ENCODE measurements at regions not wholly inside any gene's neighbourhood (a gene's known extent, or its start where the extent isn't known, plus 50 kb on each side); places are given as distances from the start of the nearest gene placed in this dataset.

DNA sequence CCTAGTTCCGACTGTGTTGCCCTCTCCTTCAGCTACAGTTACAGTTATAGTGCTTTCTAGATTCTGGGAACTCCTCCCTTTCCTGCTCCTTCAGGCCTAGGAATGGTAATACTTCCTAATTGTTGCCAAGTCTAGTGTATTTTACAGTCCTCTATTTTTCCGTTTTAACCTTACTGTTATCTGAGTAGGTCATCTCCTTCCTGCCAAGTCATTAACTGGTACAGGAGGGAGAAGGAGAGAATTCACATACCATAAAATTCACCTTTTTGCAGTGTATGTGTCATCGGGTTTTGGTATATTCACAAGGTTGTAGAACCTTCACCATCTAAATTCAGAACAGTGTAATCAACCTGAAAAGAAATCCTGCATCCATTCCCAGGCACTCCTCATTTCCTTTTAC is 335.4 kb upstream of the MEF2C start:
- 0 out of 2 replicates have a peak, but pooled peaks cover 4% of the 10 kb centered on the region for H3K9me3 ChIP-seq (ENCODE audit: insufficient read depth, low read depth, low read length)

DNA sequence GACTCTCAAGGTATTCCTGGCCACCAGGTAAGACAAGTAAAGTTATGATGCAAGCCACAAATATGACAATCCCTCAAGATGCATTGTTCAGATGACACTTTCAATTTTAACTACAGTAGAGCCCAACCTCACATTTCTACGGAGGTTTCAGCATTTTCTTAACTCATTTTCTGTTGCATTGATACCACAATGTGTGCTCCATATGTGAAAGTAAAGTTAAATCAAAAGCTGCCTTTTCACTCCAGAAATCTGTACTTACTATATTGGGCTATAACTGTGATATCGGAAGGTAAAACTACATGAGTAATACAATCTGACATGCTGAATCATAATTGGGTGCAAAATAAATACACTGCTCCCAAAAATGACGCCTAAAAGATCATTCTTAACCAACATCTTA is 333.6 kb upstream of the MEF2C start:
- no peak overlapping the region for H3K9ac ChIP-seq (ENCODE audit: low read depth, low read length)
- H3K36me3 ChIP-seq (ENCODE audit: insufficient read depth, low read depth, low read length): no peaks in the 10 kb centered on the region
- H3K9me3 ChIP-seq (ENCODE audit: insufficient read depth, low read depth, low read length): 0 out of 2 replicates have a peak, but pooled peaks cover 4% of the 10 kb centered on the region
- no peak overlapping the region for H3K27ac ChIP-seq (ENCODE audit: low read length)
- no peaks in the 10 kb centered on the region for H3K27me3 ChIP-seq (ENCODE audit: insufficient read depth, low read length)
- no peak overlapping the region for H3K4me3 ChIP-seq (ENCODE audit: low read length)
- no peaks in the 10 kb centered on the region for H3K4me1 ChIP-seq (ENCODE audit: insufficient read depth, low read length)

More for the DNA sequence above, 335.4 kb upstream of the MEF2C start:
- H3K4me1 ChIP-seq (ENCODE audit: insufficient read depth, low read length): no peaks in the 10 kb centered on the region
- no peak overlapping the region for H3K9ac ChIP-seq (ENCODE audit: low read depth, low read length)
- H3K4me3 ChIP-seq (ENCODE audit: low read length): no peak overlapping the region
- H3K27ac ChIP-seq (ENCODE audit: low read length): no peak overlapping the region
- H3K36me3 ChIP-seq (ENCODE audit: insufficient read depth, low read depth, low read length): no peaks in the 10 kb centered on the region
- no peaks in the 10 kb centered on the region for H3K27me3 ChIP-seq (ENCODE audit: insufficient read depth, low read length)

DNA sequence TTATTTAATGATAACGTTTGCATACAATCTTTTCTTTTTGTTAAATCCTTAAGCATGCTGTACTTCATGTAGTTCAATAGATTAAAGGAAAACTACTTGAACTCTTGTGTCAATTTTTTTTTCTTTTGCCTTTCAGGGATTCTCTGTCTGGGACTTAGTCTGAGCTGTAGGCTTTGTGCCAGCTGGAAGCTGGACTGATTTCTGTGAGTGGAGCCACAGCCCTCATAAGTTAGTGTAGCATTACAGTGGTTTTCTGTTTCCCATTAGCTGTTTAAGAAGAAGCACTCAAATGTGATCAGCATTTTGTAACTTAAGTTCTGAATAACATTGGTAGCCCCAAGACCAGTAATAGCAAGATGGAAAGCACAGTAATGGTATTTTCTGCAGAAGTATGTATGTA is 330.6 kb upstream of the MEF2C start:
- no peak overlapping the region for H3K9ac ChIP-seq (ENCODE audit: low read depth, low read length)
- H3K4me3 ChIP-seq (ENCODE audit: low read length): no peak overlapping the region
- no peak overlapping the region for H3K27ac ChIP-seq (ENCODE audit: low read length)
- no peaks in the 10 kb centered on the region for H3K9me3 ChIP-seq (ENCODE audit: insufficient read depth, low read depth, low read length)
- H3K36me3 ChIP-seq (ENCODE audit: insufficient read depth, low read depth, low read length): no peaks in the 10 kb centered on the region
- no peaks in the 10 kb centered on the region for H3K27me3 ChIP-seq (ENCODE audit: insufficient read depth, low read length)
- no peaks in the 10 kb centered on the region for H3K4me1 ChIP-seq (ENCODE audit: insufficient read depth, low read length)

DNA sequence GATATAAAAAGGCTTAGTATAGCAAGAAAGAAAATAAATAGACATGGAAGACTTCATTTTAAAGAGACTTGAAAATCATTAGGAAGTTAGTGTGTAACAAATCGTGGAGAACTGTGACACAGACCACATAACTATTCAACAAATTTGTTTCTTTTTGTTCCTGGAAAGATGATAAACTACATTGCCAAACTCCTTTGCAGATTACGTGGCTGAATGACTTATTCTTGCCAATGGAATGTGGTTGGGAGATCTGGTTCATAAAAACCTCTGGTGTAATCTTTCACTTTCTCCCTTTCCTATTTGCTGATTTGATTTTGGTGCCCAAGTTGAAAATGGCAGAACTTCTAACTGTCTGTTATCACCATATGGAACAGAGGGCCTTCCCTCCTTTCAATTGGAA is 328.9 kb upstream of the MEF2C start:
- Histone ChIP-seq H3K27me3 (ENCODE audit: insufficient read depth, low read length) (no peaks in the 10 kb centered on the region), H3K27ac (ENCODE audit: low read length) (no peak overlapping the region), H3K9ac (ENCODE audit: low read depth, low read length) (no peak overlapping the region), H3K4me1 (ENCODE audit: insufficient read depth, low read length) (no peaks in the 10 kb centered on the region), H3K9me3 (ENCODE audit: insufficient read depth, low read depth, low read length) (no peaks in the 10 kb centered on the region), H3K4me3 (ENCODE audit: low read length) (no peak overlapping the region), H3K36me3 (ENCODE audit: insufficient read depth, low read depth, low read length) (no peaks in the 10 kb centered on the region)

DNA sequence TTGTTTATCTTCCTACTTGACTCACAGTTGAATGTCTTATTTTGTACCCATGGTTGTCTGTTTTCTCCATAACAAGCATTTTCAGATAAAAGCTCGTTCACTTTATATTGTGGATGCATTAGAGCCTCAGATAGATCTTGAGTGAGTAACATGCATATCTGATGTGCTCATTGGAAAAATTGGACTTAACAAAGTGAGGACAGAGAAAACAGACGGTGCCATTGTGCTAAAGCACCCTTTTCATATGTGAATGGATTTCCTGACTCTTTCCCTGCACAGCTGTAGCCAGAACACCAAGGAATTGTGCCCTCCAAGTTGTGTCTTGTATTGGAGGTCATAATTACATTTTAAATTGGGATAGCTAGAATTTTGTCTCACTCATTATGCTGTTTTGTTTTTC is 325.8 kb upstream of the MEF2C start:
- H3K36me3 ChIP-seq (ENCODE audit: insufficient read depth, low read depth, low read length): no peaks in the 10 kb centered on the region

DNA sequence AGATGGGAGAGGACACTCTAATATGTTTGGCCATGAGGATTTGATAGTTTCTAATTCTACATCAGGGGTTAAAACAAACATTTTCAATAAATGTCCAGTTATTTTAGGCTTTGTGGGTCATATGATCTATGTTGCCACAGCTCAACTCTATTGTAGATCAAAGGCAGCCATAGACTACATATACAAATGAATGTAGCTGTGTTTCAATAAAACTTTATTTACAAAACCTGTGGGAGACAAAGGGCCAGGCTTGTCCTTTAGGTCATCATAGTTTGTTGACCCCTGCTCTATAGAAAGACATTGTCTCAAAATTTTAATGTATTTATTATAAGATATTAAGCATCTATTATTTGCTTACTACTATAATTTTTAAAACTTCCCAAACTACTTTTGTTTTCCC is 325.4 kb upstream of the MEF2C start:
- no peak overlapping the region for H3K27ac ChIP-seq (ENCODE audit: low read length)
- no peaks in the 10 kb centered on the region for H3K4me1 ChIP-seq (ENCODE audit: insufficient read depth, low read length)
- no peak overlapping the region for H3K4me3 ChIP-seq (ENCODE audit: low read length)
- H3K36me3 ChIP-seq (ENCODE audit: insufficient read depth, low read depth, low read length): no peaks in the 10 kb centered on the region
- no peaks in the 10 kb centered on the region for H3K27me3 ChIP-seq (ENCODE audit: insufficient read depth, low read length)
- no peak overlapping the region for H3K9ac ChIP-seq (ENCODE audit: low read depth, low read length)
- H3K9me3 ChIP-seq (ENCODE audit: insufficient read depth, low read depth, low read length): no peaks in the 10 kb centered on the region

More for the DNA sequence above, 325.8 kb upstream of the MEF2C start:
- H3K27ac ChIP-seq (ENCODE audit: low read length): no peak overlapping the region
- no peak overlapping the region for H3K4me3 ChIP-seq (ENCODE audit: low read length)
- H3K9me3 ChIP-seq (ENCODE audit: insufficient read depth, low read depth, low read length): no peaks in the 10 kb centered on the region
- H3K4me1 ChIP-seq (ENCODE audit: insufficient read depth, low read length): no peaks in the 10 kb centered on the region
- H3K9ac ChIP-seq (ENCODE audit: low read depth, low read length): no peak overlapping the region
- no peaks in the 10 kb centered on the region for H3K27me3 ChIP-seq (ENCODE audit: insufficient read depth, low read length)

- Histone ChIP-seq H3K36me3 (ENCODE audit: insufficient read depth, low read depth, low read length) (no peaks in the 10 kb centered on the region), H3K4me1 (ENCODE audit: insufficient read depth, low read length) (no peaks in the 10 kb centered on the region), H3K27ac (ENCODE audit: low read length) (no peak overlapping the region), H3K9ac (ENCODE audit: low read depth, low read length) (no peak overlapping the region), H3K4me3 (ENCODE audit: low read length) (no peak overlapping the region), H3K9me3 (ENCODE audit: insufficient read depth, low read depth, low read length) (no peaks in the 10 kb centered on the region), H3K27me3 (ENCODE audit: insufficient read depth, low read length) (no peaks in the 10 kb centered on the region)
These were observed 321.8 kb upstream of the MEF2C start for GRCh38 chr5:89204756-89205155.

- H3K27me3 ChIP-seq (ENCODE audit: insufficient read depth, low read length): no peaks in the 10 kb centered on the region
- H3K9me3 ChIP-seq (ENCODE audit: insufficient read depth, low read depth, low read length): no peaks in the 10 kb centered on the region; the same call in 1 of the 2 replicates
- no peaks in the 10 kb centered on the region for H3K36me3 ChIP-seq (ENCODE audit: insufficient read depth, low read depth, low read length)
- H3K27ac ChIP-seq (ENCODE audit: low read length): no peak overlapping the region
- no peaks in the 10 kb centered on the region for H3K4me1 ChIP-seq (ENCODE audit: insufficient read depth, low read length)
- no peak overlapping the region for H3K4me3 ChIP-seq (ENCODE audit: low read length)
- H3K9ac ChIP-seq (ENCODE audit: low read depth, low read length): no peak overlapping the region
These were observed 320.6 kb upstream of the MEF2C start for GRCh38 chr5:89203611-89204010.

DNA sequence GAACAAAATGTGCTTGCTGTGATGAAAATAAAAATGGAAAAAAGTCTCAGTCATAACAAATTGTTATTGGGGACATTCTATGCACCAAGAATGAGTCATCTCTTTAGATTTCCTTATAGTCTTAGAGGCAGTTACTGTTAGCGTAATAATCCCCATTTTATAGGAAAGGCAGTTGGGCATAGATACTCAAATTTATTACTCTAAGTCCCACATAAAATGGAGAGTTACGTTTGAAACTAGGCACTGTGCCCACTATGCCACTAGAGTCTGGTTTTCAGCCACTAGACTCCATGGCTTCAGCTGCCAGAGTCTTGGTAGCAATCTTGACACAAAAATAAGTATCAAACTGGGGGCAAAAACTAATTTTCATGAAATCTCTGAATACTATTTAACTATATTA is 317.9 kb upstream of the MEF2C start:
- Histone ChIP-seq H3K27me3 (ENCODE audit: insufficient read depth, low read length) (no peaks in the 10 kb centered on the region), H3K9ac (ENCODE audit: low read depth, low read length) (no peak overlapping the region)

DNA sequence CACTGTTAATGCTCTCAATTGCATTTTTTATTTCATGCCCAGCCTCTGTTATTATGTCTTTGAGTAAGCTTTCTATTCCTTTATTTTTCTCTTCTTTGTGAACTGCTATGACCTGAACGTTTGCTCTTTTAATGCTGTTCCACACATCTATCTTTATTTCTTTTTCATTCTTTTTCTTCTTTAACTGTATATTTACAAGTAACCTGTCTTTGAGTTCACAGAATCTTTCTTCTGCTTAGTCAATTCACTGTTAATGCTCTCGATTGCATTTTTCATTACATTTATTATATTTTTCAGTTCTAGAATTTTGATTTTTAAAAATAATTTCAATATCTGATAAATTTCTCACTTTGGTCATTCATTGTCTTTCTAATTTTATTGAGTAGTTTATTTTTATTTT is 316.3 kb upstream of the MEF2C start:
- no peaks in the 10 kb centered on the region; the same call in 1 of the 2 replicates for H3K9me3 ChIP-seq (ENCODE audit: insufficient read depth, low read depth, low read length)
- no peak overlapping the region for H3K9ac ChIP-seq (ENCODE audit: low read depth, low read length)
- no peaks in the 10 kb centered on the region for H3K27me3 ChIP-seq (ENCODE audit: insufficient read depth, low read length)
- H3K36me3 ChIP-seq (ENCODE audit: insufficient read depth, low read depth, low read length): no peaks in the 10 kb centered on the region
- H3K27ac ChIP-seq (ENCODE audit: low read length): no peak overlapping the region
- H3K4me1 ChIP-seq (ENCODE audit: insufficient read depth, low read length): no peaks in the 10 kb centered on the region
- no peak overlapping the region for H3K4me3 ChIP-seq (ENCODE audit: low read length)

More for the DNA sequence above, 317.9 kb upstream of the MEF2C start:
- Histone ChIP-seq H3K4me1 (ENCODE audit: insufficient read depth, low read length) (no peaks in the 10 kb centered on the region), H3K27ac (ENCODE audit: low read length) (no peak overlapping the region), H3K9me3 (ENCODE audit: insufficient read depth, low read depth, low read length) (no peaks in the 10 kb centered on the region; the same call in 1 of the 2 replicates), H3K4me3 (ENCODE audit: low read length) (no peak overlapping the region), H3K36me3 (ENCODE audit: insufficient read depth, low read depth, low read length) (no peaks in the 10 kb centered on the region)

- Histone ChIP-seq H3K27me3 (ENCODE audit: insufficient read depth, low read length) (no peaks in the 10 kb centered on the region), H3K4me1 (ENCODE audit: insufficient read depth, low read length) (no peaks in the 10 kb centered on the region), H3K9me3 (ENCODE audit: insufficient read depth, low read depth, low read length) (no peaks in the 10 kb centered on the region), H3K4me3 (ENCODE audit: low read length) (no peak overlapping the region), H3K27ac (ENCODE audit: low read length) (no peak overlapping the region), H3K9ac (ENCODE audit: low read depth, low read length) (no peak overlapping the region), H3K36me3 (ENCODE audit: insufficient read depth, low read depth, low read length) (no peaks in the 10 kb centered on the region)
These were observed 308.4 kb upstream of the MEF2C start for GRCh38 chr5:89191374-89191773.

GRCh38 chr5:89190515-89191265 is 307.7 kb upstream of the MEF2C start:
- H3K36me3 ChIP-seq (ENCODE audit: insufficient read depth, low read depth, low read length): no peaks in the 10 kb centered on the region

More at GRCh38 chr5:89190515-89191265, 307.7 kb upstream of the MEF2C start:
- H3K9me3 ChIP-seq (ENCODE audit: insufficient read depth, low read depth, low read length): no peaks in the 10 kb centered on the region
- no peak overlapping the region for H3K9ac ChIP-seq (ENCODE audit: low read depth, low read length)
- no peak overlapping the region for H3K4me3 ChIP-seq (ENCODE audit: low read length)
- no peaks in the 10 kb centered on the region for H3K27me3 ChIP-seq (ENCODE audit: insufficient read depth, low read length)
- no peaks in the 10 kb centered on the region for H3K4me1 ChIP-seq (ENCODE audit: insufficient read depth, low read length)
- no peak overlapping the region for H3K27ac ChIP-seq (ENCODE audit: low read length)

All from iPS-20b (cell line).